ENCODE measurements at regions not wholly inside any gene's neighbourhood (a gene's known extent, or its start where the extent isn't known, plus 50 kb on each side); places are given as distances from the start of the nearest gene placed in this dataset.
A peak's percentile ranks its signal among the peaks of the same experiment; 100 is the strongest.
"Not testable (repeated sequence)": the region's sequence is repeated elsewhere in the genome, so short reads cannot be mapped to it uniquely, and the experiment has no call there.

DNA sequence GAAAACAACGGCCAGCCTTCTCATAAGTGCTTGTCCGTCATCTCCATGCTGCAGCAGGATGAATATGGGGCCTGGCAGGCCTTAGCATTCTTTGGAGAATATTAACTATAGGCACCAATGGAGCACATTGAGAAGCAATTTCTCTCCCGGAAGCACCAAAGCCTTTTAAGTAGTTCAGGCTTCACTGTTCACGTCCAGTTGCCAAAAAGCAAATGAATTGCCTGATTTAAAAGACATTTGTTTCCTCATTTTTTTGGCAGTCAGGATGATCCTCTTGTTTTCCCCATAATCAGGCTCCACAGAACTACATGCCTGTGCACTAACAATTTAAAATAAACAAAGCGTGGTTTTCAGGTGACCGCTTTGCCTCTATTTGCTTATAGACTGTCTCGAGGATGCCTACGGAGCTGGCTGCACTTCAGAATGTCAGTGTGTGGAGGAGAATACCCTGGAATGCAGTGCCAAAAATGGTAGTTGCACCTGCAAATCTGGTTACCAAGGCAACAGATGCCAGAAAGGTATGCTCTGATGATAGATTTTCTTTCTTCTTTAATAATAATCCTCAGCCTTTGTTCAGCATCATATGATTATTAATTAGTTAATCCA, 725.2 kb upstream of the GOLIM4 start:
- in situ Hi-C loops (cut with HindIII; ENCODE audit: low pct_ligation_motif_present, low pct_unique_long_range_greater_than_20kb, low sequenced_read_pairs), result no loop called here
- DNase-seq, result no peak

DNA sequence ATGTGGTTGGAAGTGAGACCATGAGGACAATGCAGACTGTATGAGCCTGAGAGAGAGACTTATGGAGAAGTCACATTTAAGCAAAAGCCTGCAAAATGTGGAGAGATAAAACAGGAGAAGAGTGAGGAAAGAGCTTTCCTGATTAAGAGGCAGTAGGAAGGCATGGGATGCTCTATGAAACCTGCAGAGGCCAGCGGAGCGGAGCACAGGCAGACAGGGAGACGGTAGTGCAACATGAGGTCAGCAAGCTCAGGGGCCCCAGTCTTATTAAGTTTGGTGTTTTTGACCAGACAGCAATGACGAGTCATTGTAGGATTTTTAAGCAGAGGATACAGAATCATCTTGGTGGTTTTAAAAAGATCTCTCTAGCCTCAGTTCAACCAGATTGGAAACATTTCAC, 721.5 kb upstream of the GOLIM4 start:
- no peak for DNase-seq
- in situ Hi-C loops (cut with HindIII; ENCODE audit: low pct_ligation_motif_present, low pct_unique_long_range_greater_than_20kb, low sequenced_read_pairs), result no loop called here

DNA sequence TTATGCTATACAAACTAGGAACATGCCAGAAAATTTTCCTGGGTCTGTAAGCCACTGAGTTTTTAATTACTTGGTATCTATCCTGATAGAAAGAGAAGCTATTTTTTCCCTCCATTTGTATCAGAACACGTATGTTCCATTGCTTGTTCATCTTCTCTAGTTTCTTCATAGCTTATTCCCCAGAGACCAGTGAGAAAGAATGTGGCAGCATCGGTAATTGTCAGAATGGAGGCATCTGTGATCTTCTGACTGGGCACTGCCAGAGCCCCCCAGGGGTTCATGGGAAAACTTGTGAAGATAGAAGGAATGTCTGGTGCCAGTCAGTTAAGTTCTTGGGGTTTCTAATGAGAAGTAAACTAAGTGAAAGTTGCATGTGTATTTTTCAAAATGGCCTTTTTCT, 720.2 kb upstream of the GOLIM4 start:
- DNase-seq, result no peak
- in situ Hi-C loops (cut with HindIII; ENCODE audit: low pct_ligation_motif_present, low pct_unique_long_range_greater_than_20kb, low sequenced_read_pairs), result no loop called here

DNA sequence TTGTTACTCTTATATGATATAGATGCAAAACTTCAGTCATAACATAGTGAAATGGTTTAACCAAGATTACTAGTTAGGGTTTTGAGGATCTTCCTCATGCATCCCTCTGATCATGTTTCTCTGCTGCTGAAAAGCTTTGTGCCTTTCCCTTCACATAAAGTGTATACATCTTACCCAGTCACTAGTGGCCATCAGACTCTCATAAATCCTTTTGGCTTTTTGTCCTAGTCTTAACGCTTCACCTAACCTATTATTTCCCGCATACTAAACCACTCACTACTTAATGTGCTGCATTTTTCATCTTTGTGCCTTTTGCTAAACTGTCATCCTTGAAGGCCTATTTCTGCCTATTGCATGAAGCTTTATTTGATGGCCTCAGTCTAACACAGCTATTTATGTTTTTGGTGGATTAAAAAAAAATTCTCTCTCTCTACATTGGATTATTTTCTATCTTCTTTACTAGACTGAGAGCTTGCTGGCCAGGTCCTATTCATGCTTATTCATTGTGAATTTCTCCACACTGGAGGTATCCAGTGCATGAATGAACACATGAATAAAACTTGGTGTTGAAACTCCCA, 717.6 kb upstream of the GOLIM4 start:
- no peak for DNase-seq
- in situ Hi-C loops (cut with HindIII; ENCODE audit: low pct_ligation_motif_present, low pct_unique_long_range_greater_than_20kb, low sequenced_read_pairs), result no loop called here

DNA sequence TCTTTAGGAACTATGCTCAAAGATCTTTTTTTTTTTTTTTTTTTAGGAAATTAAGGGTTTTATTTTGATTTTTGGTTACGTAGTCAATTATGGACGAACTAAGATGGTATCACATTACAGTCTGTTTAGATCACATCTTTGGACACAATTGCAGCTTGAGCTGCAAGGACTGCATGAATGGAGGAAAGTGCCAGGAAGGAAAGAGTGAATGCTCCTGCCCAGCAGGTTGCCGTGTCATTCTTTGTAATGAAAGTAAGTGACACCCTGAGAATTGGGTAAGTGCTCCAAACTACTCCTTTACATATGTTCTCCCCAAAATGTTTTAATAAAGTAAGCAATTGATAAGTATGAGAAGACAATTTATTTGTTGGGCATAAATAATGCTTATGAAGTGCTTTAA, 716.5 kb upstream of the GOLIM4 start:
- no peak for DNase-seq
- in situ Hi-C loops (cut with HindIII; ENCODE audit: low pct_ligation_motif_present, low pct_unique_long_range_greater_than_20kb, low sequenced_read_pairs), result no loop called here

DNA sequence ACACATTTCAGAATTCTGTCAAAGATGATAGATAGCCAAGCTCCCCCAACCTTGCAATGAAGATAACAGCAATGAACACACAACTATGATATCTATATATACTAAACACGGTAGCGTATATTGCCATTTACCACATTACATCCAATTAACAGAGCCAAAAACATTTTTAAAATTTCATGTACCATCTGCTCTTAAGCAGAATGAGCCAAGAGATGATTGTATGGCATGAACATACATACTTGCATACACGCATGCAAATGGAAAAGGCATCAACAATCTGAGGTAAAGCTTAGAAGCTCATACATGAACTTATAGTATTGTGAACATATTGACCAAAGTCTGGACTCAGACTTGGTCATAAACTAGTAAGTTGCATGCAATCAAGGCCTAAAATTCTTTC, 712.9 kb upstream of the GOLIM4 start:
- in situ Hi-C loops (cut with HindIII; ENCODE audit: low pct_ligation_motif_present, low pct_unique_long_range_greater_than_20kb, low sequenced_read_pairs), result no loop called here

DNA sequence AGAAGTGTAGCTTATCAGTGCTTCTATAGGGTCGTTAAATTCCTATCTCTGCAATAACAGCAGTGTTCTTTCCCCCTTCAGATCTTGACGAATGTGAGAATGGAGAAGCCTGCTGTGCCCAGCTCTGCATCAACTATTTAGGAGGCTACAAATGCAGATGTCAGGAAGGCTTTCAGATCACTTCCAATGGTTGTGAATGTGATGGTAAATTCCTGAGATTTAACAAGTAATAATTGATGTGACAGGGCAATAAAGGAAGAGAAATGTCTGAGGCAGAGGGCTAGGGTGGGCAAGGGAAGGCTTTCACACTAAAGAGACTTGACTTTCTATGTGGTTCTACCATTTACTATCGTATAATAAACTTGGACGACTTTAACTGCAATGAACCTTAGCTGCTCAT, 711.7 kb upstream of the GOLIM4 start:
- in situ Hi-C loops (cut with HindIII; ENCODE audit: low pct_ligation_motif_present, low pct_unique_long_range_greater_than_20kb, low sequenced_read_pairs), result no loop called here
- no peak for DNase-seq

More for the DNA sequence above, 712.9 kb upstream of the GOLIM4 start:
- no peak for DNase-seq

DNA sequence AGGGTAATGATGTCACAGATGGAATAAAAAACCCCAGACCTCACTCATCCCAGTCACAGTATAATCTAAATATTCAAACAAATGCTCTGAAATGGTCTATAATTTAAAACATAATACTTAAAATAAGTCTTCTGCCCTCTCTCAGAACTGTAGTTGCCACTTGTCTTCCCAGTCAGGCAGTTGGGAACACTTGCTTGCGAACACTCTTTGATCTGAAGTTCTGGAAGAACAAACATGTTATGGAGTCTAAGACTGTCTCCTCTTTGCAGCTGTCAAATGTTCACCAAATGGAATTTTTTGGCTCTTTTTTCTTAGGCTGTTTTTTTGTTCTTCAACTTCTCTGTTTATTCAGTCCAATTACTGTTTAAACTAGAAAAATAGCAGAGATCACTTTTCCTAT, 711.1 kb upstream of the GOLIM4 start:
- DNase-seq, result no peak

DNA sequence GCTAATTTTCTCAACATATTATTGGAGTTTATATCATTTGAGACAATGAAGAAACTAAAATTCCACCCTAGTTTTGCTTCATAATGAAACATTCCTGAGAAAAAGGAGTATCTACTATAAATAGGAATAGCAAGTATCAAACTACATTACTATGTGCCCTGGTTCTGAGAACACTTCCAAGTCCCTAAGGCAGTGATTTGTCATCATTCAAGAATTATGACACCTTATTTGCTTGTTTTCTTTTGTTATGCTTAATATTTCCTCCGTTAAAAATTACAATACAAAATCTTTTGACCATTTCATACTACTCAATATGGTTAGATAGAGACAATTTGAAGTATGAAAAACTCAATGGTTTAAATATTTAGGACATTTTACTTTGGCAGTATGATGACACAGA, 707.8 kb upstream of the GOLIM4 start:
- DNase-seq, result no peak
- in situ Hi-C loops (cut with HindIII; ENCODE audit: low pct_ligation_motif_present, low pct_unique_long_range_greater_than_20kb, low sequenced_read_pairs), result no loop called here

More for the DNA sequence above, 711.1 kb upstream of the GOLIM4 start:
- in situ Hi-C loops (cut with HindIII; ENCODE audit: low pct_ligation_motif_present, low pct_unique_long_range_greater_than_20kb, low sequenced_read_pairs), result no loop called here

DNA sequence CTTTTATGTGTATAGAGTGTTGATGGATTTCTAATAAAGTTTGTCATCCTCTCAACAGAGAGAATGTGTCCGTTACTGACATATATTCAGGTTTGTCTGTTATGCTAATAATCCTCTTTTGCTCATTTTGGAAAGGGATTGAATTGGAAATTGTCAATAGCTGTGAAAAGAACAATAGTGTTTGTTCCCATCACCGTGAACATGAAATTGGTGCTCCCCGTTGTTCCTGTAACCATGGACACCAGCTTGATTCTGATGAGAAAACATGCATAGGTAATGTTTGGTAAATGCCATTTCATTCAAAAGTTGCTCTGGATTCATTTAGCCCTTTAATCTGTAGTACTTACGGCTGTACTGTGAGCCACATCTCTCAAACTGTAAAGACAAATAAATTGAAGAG, 707.0 kb upstream of the GOLIM4 start:
- DNase-seq, result no peak

DNA sequence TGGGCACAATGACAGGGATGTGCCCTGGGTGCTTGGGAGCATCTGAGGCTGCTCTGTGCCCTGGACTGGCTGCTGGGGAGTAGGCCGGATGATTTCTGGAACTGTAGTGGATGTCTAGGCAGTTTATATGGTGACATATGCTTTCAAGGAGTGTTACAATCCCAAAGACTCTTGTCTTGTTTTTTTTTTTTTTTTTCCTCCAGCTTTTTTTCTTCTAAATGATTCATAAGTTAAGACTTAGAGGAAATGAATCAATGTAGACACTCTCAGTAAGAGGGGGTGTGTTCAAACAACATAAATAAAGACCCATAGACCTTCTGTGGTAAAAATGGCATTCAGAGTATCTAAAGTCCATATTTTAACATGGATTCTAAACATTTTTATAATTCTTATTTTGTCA, 706.1 kb upstream of the GOLIM4 start:
- peak; percentile 7 for DNase-seq
- in situ Hi-C loops (cut with HindIII; ENCODE audit: low pct_ligation_motif_present, low pct_unique_long_range_greater_than_20kb, low sequenced_read_pairs), result no loop called here

More for the DNA sequence above, 707.0 kb upstream of the GOLIM4 start:
- in situ Hi-C loops (cut with HindIII; ENCODE audit: low pct_ligation_motif_present, low pct_unique_long_range_greater_than_20kb, low sequenced_read_pairs), result no loop called here

DNA sequence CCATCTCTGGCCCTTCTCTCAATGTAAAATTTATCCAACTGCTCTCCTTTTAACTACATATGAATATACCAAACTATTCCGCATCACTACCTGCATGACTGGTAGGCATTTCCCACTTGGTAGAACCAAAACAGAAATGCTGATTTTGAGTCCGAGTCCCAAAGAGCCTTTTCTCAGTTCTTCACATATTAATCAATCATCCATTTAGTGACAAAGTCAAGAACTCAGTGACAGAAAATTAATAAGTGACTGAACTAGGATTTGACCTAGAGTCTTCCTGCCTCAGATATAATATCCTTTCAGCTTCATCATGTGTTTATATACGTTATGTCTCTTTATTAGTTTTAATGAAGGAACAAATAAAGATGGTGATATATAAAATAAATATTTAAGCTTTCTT, 700.6 kb upstream of the GOLIM4 start:
- DNase-seq, result no peak
- in situ Hi-C loops (cut with HindIII; ENCODE audit: low pct_ligation_motif_present, low pct_unique_long_range_greater_than_20kb, low sequenced_read_pairs), result no loop called here

DNA sequence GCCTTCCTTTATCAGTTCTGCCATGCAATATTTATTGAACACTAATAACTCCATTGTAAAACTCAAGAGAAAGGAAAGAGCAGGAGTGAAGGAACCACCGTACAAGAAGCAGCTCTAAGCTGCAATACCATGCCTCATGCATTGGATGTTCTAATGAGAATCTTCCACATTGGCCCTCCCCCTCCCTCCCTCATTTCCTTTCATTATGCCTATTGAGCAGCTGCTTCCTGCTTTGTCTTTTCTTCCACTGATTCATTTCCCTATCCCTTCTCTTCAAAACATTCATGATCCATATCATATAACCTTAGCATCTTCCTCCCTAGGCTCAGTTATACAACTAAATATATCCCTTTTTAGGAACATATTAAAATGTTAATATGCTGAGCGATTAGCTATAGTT, 698.7 kb upstream of the GOLIM4 start:
- no peak for DNase-seq
- in situ Hi-C loops (cut with HindIII; ENCODE audit: low pct_ligation_motif_present, low pct_unique_long_range_greater_than_20kb, low sequenced_read_pairs), result no loop called here

DNA sequence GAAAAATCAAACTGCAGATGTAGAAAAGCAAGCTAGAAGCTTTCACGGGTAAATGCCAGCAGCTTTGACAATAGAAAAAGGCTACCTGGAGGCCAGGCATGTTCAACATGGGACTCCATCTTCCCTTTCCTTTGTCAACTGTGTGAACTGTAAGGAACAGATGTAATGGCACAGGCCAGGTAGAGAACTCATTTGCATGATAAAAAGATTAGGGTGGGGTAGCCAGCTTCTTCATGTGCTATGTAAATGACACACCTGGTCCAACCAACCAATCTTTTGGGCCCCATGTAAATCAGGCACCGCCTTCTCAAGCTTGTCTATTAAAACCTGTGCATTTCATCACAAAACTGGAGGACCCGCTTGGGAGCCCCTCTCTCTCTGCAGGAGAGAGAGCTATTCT, 686.5 kb upstream of the GOLIM4 start:
- no peak for DNase-seq
- in situ Hi-C loops (cut with HindIII; ENCODE audit: low pct_ligation_motif_present, low pct_unique_long_range_greater_than_20kb, low sequenced_read_pairs), result no loop called here

DNA sequence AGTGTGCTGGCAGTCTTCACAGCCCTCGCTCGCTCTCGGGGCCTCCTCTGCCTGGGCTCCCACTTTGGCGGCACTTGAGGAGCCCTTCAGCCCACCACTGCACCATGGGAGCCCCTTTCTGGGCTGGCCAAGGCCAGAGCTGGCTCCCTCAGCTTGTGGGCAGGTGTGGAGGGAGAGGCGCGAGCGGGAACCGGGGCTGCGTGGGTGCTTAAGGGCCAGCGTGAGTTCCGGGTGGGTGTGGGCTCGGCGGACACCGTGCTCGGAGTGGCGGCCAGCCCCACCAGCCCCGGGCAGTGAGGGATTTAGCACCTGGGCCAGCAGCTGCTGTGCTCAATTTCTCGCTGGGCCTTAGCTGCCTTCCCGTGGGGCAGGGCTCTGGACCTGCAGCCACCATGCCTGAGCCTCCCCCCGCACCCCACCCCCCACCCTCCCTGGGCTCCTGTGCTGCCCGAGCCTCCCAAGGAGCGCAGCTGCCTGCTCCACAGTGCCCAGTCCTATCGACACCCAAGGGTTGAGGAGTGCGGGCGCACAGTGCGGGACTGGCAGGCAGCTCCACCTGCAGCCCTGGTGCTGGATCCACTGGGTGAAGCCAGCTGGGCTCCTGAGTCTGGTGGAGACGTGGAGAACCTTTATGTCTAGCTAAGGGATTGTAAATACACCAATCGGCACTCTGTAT, 684.4 kb upstream of the GOLIM4 start:
- in situ Hi-C loops (cut with HindIII; ENCODE audit: low pct_ligation_motif_present, low pct_unique_long_range_greater_than_20kb, low sequenced_read_pairs); DNase-seq: not testable (repeated sequence)

DNA sequence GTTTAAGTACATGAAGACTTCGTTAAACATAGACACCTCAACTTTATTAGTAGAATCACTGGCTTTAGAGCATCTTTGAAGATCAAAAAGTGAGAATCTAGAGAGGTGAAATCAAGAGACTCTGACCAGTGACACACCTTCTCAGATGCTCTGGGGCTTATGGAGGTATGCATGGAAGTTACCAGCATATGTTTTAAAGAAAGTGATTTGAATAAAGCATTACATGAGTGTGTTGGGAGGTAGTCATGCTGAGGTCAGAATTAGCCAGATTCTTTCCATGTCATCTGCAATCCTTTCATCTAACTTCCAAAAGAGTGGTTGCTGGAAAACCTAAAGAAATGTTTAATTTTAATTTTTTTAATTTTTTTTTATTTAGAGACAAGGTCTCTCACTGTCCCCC, 658.0 kb upstream of the GOLIM4 start:
- in situ Hi-C loops (cut with HindIII; ENCODE audit: low pct_ligation_motif_present, low pct_unique_long_range_greater_than_20kb, low sequenced_read_pairs), result no loop called here

DNA sequence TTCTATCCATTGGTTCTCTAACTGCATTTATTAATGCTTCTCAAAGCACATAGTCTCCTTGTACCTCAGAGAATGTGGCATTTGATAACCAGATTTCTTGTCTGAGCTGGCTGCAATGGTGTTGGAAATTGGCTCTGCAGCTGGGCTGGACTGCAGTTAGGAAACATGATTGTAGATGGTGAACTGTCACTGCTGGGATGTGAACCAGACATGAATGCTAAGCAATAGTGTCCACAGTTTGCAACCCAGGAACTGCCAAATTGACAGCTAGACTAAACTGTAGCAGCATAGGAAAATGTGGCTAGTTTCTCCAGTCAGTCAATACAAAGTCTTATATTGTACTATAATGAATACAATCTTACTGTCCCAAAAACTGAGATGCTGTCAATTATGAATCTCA, 656.6 kb upstream of the GOLIM4 start:
- in situ Hi-C loops (cut with HindIII; ENCODE audit: low pct_ligation_motif_present, low pct_unique_long_range_greater_than_20kb, low sequenced_read_pairs), result no loop called here
- no peak for DNase-seq

More for the DNA sequence above, 658.0 kb upstream of the GOLIM4 start:
- no peak for DNase-seq

DNA sequence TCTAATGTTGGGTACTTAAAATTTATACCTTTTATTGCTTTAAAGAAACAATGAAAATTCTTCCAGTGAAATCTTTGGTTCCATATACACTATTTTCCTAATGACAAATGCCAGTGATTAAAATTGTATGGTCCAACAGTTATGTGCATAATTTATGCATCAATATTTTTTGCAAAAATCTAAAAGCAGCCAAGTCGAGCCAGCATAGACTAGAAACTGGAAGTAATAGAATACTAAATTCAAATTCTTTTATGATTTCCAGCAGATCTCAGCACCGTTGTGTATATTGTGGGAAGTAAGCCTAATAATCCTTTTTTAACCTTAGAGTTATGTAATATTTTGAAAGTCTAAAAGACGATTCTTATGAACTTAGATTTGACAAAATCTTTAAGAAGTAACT, 652.0 kb upstream of the GOLIM4 start:
- DNase-seq, result no peak
- in situ Hi-C loops (cut with HindIII; ENCODE audit: low pct_ligation_motif_present, low pct_unique_long_range_greater_than_20kb, low sequenced_read_pairs), result no loop called here

DNA sequence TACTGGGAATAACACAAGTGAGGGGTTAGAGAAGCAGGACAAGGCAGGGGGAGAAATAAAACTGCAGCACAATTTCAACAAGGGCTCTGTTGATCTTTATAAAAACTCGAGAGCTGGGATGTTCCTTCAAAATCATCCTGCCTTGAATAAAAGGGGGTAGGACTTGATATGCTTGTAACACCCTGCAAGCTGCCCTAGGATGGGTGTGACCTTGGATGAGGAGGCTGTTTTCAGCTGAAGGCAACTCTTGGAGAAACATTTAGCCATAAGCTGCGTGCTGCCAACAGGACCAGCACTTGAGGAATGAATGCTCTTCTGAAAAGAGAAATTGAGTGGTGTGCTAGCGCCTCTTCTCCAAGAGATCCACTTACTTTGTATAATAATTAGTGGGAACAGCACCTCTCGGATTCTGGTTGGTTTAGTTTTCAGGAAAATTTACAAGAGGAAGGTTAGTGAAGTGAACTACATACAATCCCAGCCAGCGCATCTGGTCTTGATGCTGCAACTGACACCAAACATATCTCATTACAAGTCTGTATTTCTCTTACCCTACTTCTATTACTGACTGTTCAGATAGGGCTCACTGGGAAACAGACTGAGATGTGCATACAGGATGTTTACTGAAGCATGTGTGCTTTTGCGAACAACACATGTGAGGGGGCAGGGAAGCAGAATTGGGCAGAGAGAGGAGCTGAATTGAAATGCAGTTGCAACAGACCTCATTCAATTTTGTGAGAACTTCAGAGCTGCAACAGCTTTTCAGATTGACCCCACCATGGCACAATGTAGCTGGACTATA, 643.0 kb upstream of the GOLIM4 start:
- in situ Hi-C loops (cut with HindIII; ENCODE audit: low pct_ligation_motif_present, low pct_unique_long_range_greater_than_20kb, low sequenced_read_pairs), result no loop called here
- DNase-seq, result no peak

All from ACHN (cell line).